HG03064 (cell line): ENCODE measurements at regions not wholly inside any gene's neighbourhood (a gene's known extent, or its start where the extent isn't known, plus 50 kb on each side); places are given as distances from the start of the nearest gene placed in this dataset.

Experiments
- ATAC-seq: cut with Tn5 transposase; IDR thresholded peaks from one replicate; pipeline ENCODE4 v1.9.1; 2021; ENCODE audit warnings: low read depth; ENCODE audit not compliant: unreplicated experiment

- no peak for ATAC-seq
Measured at GRCh38 chr7:94261067-94261466, 133.6 kb upstream of the COL1A2 start.

DNA sequence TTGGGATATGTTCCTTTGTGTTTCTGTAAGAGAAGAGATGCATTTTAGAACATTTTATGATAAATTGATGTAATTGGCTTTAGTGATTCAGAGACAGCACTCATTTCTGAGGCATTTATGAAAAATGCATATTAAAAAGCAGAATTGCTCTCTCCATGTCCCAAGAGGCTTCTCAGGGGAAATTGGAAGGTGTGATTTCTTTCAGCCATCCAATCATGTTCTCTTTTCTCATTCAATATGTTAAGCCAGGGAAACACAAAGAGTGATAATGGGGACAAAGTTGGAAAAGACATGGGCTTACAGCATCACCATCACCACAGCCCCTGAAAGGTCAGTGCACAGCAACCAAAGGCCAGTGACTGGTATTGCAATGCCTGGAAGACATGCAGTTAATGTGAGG is 129.9 kb upstream of the COL1A2 start:
- ATAC-seq = no peak

- no peak for ATAC-seq
Measured at GRCh38 chr7:94265456-94265855, 129.2 kb upstream of the COL1A2 start.

DNA sequence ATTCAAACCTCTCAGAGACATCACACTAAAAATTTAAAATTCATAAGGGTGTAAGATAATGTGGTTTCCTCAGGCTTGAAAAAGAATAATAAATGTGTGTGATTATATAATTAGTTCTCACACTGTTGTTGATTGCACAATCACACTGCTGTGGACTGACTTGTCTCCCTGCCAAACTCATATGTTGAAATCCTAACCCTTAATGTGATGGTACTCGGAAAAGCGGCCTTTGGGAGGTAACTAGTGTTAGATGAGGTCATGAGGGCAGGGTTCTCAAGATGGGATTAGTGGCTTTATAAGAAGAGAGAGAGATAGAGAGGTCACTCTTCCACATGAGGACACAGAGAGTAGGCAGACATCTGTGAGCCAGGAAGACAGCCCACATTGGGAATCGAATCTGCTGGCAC is 128.5 kb upstream of the COL1A2 start:
- ATAC-seq = no peak

GRCh38 chr7:94270772-94271171 is 123.9 kb upstream of the COL1A2 start:
- no peak for ATAC-seq

GRCh38 chr7:94272821-94273583 is 121.7 kb upstream of the COL1A2 start:
- no peak for ATAC-seq

DNA sequence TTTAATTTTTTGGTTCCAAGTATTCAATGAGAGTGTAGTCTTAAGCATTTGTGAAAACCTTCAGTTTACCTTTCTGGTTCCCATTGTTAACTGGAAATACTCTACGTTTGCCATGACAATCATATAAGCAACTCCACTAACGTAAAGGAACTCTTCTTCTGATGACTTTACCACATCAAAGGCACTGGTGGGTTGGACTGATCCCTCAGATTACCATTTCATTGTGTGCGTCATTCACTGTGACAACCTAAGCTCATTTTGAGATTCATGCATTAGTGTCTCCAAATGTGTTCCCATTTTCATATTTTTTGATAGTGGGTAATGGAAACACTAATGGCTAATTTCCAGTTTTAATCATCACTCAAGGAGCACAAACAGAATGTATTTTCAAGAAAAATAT is 119.9 kb upstream of the COL1A2 start:
- ATAC-seq = no peak

DNA sequence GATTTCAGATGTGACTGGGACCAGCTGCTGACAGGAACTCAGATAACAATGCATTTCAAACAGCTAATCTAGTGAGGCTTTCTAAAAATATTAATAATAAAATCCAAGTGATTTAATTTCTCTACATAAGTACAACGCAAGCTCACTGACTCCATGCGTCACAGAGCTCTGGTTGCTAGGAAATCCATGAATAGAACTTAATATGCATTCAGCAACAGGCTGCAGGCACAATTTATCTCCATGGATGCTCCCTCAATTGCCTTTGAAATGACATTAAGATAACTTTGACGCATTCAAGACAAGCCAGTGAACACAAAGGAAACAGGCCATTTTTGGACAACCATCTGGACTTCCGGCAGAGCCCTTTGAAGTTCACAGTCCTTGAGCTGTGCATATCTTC is 118.7 kb upstream of the COL1A2 start:
- no peak for ATAC-seq

- ATAC-seq = no peak
Measured at GRCh38 chr7:94276795-94277194, 117.9 kb upstream of the COL1A2 start.

GRCh38 chr7:94277236-94277635 is 117.5 kb upstream of the COL1A2 start:
- ATAC-seq = no peak

- no peak for ATAC-seq
Measured at GRCh38 chr7:94280851-94281250, 113.8 kb upstream of the COL1A2 start.

GRCh38 chr7:94284104-94284503 is 110.6 kb upstream of the COL1A2 start:
- ATAC-seq = no peak

DNA sequence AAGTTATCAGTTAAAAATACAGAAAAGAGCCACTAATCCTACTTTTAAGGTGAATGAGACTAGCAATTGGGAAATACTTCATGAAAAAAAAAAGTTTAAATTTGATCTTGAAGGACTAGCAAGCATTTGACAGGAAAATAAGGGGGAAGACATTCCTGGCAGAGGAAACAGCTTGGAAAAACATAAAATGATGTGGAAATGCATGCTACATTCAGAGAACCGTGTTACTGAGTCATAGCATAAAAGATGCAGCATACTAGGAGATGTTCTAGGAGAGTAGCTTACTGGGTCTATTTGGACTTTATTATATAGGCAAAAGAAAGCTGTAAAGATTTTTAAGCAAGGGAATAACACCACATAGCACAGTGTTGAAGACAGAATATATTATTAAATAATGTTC is 108.6 kb upstream of the COL1A2 start:
- ATAC-seq = no peak

DNA sequence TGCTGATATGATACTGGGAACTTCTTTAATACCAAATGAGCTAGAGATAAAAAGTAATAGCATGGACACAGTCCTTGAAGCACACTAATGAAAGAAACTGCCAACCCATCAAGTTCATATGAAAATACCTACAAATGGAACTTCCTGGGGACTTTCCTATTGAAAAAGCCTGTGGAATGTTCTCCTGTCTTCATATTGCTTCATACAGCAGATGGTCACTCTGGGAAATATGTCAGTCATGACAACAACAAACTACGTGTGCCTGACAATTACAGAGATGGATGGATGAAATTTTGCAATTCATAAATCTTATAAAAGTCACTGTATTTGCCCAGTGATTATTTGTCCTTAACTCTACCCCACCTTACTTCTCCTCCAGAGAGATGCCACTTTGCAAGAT is 106.6 kb upstream of the COL1A2 start:
- no peak for ATAC-seq

DNA sequence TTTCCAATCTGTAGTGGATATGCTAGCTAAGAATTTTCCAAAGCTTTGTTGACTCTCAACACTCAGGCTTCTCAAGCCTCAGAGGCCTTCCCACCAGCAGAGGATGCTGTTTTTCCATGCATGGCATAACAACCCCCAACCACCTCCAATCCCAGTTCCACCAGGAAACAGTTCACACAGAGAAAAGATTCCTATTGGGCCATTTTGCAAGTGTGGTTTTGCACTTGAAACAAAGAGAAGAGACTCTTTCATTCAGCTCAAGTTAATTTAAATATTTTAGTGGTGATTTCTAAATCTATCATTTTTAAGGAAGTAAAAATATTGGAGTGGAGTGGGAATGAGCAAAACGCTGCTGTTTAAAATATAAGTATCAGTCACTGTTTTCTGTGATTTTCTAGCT is 105.6 kb upstream of the COL1A2 start:
- ATAC-seq = no peak

GRCh38 chr7:94294471-94295131 is 100.1 kb upstream of the COL1A2 start:
- ATAC-seq = no peak

DNA sequence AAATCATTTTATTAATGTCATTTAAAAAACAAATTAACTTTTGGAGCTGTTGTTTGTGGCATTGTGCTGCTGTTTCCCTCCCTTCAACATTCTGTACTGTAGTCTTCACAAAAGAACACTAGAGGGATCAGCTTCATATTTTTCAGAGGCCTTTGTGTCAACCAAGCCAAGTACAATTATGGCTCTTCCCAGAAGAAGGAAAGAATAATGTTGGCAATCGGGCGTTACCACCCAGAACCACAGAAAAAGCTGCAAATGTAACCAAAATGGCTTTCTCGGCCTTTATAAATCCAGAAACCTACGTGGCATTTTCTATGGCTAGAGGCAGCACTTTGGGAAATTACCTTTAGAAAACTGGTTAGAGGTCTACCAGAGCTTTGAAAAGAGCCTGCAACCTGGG is 98.8 kb upstream of the COL1A2 start:
- no peak for ATAC-seq

- ATAC-seq = no peak
Measured at GRCh38 chr7:94296881-94297280, 97.8 kb upstream of the COL1A2 start.

DNA sequence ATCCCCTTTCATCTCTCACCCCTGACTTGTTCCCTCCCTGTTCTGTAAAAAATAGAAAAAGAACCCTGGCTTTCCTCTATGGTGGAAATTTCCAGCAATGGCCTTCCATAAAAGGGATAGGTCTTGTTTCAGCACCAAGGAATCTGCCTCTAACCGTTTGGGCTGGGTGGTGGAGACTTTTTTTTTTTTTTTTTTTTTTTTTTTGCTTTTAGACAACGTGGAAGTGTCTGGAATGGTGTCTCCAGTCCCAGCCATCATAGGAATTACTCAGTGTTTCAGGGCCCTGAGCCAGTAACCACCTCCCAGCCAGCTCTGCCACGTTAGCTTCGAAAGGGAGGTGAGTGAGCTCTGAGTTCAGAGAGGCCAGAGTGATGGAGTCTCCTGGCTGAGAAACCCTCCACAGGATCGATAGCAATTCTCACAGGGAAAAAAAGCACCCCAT is 97.3 kb upstream of the COL1A2 start:
- no peak for ATAC-seq

DNA sequence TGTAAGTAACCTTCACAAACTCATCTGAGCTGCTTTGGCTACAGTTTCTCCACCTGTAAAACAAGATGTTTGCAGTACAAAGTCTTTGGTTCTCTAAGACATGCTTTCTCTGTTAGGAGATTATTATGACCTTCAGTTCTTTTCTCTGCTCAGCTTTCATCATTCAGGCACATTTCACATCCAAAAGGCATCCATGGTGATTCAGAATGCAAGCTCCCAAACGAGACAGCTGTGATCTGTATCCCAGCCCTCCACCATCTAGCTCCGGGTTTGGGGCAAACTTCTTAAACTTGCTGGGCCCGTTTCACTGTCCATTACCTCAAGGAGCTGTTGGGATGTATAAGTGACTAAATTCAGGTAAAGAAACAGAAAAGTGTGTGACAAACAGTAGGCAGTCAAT is 95.8 kb upstream of the COL1A2 start:
- ATAC-seq = no peak

DNA sequence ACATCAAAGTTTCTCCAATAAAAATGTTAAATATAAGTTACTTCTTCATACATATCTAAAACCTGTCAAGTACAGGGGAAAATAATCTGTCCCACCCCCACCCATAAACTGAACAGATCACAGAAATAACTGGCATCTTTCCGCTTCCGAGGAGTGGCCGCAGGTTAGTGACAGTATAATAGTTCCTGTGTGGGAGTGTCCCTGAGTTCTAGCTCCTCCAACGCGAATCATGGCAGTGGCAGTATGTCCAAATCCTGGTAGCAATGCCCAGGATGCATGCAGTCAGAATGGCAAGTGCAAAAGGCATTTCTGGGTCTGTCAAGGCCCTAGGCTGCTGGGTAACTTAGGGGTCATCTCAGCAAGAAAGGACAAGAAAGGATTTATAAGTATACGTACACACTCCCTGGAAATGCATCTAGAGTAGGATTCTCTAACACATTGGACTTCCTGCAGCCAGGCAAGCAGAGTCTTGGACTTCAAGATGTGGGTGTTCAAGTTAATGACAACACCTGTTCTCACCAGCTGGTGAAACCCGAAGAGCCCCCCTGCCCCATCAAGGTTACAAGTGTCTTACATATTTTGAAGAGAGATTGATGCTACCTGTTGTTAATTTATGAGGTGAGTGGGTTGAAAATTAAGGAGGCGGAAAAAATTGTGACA is 94.4 kb upstream of the COL1A2 start:
- ATAC-seq = no peak
